ENCODE measurements at regions not wholly inside any gene's neighbourhood (a gene's known extent, or its start where the extent isn't known, plus 50 kb on each side); places are given as distances from the start of the nearest gene placed in this dataset.

DNA sequence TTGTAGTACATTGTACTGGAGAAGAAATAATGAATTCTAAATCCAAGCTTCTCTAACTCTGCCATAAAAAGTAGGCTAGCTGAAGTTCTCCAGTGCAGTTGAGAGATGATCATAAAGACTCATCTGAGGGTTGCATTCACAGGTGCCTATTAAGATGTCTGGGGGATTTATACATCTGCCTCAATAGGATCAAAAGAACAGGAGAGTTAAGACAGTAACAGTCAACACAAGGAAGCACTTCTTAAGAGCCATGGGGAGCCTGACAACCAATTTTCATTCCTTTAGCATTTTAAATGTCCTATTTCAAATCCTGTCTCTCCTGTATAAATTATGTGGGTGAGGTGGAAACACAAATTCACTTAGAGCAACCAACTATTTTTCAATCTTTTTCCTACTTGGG, 432.4 kb upstream of the NWD2 start:
- DNase-seq (ENCODE audit: low spot score): no peak

DNA sequence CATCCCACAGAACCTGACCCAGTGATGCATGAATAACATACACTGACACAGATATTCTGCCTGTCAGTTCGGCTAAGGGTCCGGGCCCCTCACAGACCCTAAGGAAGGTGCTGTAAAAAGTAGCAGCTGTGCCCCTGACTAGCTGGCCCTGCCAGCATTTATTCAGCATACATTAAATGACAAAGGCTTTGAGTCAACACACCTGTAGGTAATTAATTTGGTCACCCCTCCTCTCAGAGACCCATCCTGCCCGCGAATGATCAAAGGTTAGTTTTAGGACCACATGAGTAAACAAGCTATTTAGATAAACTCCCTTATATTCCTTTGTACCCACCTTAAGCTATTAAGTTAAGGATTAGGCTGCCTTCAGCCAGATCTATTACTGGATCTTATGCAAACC, 429.0 kb upstream of the NWD2 start:
- no peak for DNase-seq (ENCODE audit: low spot score)

DNA sequence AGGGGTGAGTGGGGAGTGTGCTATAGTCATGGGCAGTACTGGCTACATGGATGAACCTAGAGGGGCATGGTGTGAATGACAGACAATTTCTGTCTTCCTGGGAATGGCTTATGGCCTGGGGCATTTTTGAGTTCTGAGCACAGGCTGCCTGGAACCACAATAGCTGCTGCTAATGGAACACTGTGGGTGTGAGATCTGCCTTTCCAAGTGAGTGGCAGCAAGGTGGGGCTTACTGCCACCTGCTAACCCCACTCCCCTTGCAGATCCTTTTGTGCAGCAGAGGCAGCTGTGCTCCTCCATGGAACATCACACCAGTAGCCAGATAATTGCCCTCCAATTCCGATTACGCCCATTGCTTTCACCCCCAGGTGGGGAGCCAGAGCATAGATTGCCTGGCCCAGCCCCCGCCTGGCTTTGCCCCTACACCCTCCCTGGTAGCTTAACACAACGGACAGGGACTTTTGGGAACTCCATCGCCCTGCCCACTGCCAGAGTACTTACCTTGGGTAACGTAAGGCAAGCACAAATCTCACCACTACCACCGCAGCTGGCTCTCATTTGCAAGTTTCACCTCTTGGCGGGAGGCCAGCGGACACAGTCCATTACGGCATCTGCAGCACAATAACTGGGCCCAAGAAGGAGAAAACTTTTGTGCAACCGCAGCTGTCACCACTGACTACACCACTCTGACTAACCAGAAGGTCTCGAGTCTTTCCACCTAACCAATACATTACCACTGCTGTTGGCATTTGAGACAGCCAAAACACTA, 421.2 kb upstream of the NWD2 start:
- DNase-seq (ENCODE audit: low spot score): no peak

DNA sequence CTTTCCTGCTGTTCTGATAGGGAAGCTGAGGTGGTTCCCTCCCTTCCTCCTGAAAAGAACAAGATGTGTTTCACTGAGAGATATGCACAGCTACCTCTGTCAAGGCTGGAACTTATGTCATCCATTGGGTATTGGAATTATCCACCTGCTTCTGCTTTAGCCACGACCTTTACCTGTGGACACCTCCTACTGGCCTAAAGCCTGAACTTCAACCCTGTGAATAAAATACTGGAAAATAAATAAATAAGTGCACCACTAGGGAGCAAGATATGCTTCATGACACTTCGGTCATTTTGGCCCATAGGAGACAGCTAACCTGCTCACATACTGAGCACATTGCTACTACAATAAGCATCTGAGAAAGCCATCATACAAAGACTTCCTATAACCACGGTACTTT, 419.9 kb upstream of the NWD2 start:
- DNase-seq (ENCODE audit: low spot score): no peak

DNA sequence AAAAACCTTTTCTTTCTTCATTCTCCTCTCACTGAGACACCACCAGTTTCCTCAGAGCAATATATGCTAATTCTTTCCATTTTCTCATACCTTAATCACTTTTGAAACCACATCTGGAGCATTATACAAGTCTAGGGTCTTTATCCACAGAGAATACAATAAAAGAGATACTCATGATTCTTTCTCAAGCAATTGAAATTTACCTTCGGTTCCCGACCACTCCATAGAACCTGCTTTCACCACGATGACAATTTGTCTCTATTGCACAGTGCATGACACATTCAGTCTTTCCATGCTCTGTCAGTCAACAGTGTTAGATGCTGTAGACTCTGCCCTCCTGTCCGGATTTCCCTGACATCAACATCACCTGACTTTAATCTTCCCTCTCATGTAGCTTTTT, 409.3 kb upstream of the NWD2 start:
- no peak for DNase-seq (ENCODE audit: low spot score)

DNA sequence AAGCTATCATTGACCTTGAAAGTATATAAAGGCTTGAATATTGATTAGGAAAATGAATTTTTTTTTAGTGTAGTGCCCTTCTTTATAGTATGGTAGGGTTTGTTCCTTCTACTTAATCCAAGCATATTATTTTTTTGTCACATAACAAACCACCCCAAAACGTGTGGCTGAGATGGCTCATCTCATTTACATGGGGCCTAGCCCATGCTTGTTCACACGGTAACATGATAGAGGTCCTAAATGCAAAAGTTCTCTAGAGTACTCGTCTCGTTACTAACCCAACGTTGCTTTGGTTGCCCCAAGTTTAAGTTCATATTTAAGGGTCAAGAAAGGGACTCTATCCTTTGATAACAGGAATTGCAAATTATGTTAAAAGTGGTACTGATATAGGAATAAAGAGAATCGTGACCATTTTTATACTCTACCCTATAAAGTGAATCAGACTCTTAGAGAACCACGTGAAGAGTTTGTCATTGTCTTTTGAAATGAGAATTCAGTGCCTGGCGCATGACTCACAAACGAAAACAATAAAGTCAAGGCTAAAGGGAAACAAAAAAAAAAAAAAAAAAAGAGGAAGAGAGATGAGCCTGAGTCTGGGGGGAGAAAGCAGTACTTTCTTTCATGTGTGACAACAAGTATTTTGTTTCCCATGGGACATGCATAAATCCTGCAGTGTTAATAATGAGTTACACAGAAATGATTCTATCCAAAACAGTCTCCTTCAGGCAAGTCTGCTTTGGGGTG, 402.8 kb upstream of the NWD2 start:
- no peak for DNase-seq (ENCODE audit: low spot score)

DNA sequence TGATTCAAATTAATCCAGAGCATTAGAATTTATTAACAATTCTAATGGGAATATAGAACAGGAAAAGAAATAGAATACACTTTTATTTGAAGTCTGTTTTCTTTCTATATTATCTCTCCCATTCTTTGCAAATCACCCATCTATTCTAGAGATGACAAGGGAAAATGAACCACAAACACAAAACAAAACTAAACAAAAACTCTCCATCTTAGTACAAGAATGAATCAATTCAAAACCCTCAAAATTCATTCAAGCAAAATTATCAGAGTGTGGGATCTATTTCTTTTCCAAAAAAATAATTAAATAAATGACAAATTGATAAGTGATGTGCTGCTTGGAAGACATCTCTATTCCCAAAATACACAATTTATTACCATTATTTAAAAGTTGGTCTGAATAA, 400.1 kb upstream of the NWD2 start:
- DNase-seq (ENCODE audit: low spot score): no peak

DNA sequence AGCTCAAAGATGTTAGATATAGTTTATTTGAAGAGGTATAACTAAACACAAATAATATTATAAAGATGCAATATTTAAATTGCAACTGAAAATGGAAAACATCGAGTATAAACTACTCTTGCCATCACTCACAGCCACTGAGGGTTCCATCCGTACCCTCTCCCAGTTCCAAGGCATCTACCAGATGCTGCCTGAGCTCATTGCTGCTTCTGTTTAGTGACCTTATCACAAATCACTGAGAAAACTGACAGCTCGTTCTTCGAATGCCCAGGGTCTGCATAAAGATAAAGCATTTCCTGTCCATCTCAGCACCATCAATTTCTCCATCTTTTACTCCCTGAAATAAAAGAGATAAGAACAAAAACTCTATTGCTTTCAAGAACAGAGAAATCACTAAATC, 391.7 kb upstream of the NWD2 start:
- DNase-seq (ENCODE audit: low spot score): no peak

DNA sequence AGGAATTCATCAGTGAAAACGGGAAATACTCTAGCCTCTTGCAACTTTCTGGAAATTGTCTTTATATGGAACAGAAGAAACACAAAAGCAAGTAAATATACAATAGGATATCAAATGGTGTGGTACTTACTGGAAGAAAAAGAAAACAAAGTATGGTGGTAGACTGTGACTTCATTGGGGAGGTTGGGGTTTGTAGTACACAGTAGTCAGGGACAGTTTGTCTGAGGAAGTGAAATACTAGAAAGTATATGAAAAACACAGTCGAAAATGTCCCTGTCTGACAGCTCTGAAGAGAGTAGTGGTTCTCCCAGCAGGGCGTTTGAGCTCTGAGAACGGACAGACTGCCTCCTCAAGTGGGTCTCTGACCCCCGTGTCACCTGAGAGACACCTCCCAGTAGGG, 390.0 kb upstream of the NWD2 start:
- no peak for DNase-seq (ENCODE audit: low spot score)

DNA sequence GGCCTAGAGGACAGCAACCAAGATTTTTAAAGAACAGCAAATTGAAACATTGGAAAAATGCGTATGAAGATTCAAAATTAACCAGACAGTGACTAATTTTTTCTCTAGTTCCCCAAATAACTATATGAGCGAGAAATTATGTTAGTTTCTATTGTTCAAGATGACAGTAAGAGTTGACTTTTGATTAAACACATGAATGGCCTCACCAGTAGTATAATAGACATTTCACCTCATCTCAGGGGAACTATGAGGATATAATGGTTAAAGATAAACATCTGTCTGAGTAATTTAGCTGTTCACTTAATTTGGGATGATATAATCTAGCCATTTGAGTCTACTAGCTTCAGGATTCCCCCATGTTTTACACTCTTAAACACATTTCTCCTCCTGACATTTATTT, 380.9 kb upstream of the NWD2 start:
- no peak for DNase-seq (ENCODE audit: low spot score)

DNA sequence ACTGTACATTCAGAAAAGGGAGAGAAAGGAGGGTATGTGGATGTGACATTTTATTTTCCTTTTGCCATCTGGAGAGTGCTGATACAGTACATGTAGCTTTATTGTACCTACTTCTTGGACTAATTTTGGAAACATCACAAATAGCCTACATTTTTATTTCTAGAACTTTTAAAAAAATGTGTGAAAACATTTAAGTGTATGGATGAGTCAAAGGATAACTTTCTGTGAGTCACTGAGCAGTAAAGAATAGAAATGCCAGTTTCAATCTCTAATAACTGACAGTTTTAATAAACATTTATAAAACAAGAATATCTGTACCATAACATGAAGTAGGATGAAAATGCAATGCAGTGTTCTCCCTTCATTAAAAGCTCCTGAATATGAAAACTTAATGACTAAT, 374.4 kb upstream of the NWD2 start:
- no peak for DNase-seq (ENCODE audit: low spot score)

DNA sequence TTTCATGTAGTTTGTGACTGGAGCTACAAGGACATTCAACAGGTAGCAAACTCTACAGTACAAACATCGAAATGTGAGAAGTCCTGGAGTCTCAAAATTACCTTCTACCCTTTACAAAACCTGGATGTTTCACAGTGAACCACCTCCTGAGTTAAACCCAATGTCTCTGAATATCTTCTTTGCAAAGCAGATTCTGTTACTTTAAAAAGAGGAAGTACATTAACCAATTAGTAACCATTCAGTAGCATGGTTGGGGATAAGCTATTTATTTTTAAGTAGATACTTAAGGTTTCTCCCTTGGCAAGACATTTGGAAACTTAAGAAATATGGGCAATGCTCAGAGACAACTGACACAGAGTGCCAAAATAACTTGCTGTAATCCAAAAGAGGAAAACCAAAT, 371.9 kb upstream of the NWD2 start:
- DNase-seq (ENCODE audit: low spot score): no peak

DNA sequence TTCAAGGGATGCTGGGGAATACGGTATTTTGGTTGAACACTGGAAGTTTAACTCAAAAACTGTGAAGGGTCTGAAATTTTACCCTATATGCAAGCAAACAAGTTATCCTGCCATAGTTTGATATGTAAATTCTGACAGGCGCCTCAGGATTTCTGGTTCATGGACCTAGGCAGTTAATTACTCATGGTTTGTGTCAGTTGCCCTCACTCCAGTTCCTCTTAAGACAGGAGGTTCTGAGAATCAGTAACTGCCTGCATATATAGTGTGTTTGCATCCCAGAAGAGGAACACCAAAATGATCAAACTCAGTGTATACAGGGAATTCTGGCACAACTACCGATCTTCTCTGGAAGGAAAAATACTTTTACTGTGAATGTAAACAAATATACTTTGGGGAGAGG, 360.4 kb upstream of the NWD2 start:
- DNase-seq (ENCODE audit: low spot score): no peak

DNA sequence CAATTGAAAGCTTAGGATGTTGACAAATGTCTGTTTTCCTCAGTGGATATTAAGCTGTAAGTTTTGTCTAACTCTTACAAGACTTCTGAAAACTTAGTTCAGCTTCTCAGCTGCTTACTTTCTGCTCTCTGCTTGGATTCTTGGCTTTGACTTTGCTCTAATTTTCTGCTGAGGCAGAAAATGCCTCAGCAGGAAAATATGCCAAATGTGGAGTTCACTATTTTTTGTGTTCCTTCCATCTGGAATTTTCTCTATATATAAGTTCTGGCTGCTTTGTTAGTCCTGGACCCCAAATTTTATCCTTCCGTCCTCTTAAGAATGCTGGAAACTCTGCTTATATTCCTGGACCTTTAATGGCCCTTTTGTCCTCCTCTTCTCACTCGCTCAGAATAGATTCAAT, 352.6 kb upstream of the NWD2 start:
- DNase-seq (ENCODE audit: low spot score): no peak

DNA sequence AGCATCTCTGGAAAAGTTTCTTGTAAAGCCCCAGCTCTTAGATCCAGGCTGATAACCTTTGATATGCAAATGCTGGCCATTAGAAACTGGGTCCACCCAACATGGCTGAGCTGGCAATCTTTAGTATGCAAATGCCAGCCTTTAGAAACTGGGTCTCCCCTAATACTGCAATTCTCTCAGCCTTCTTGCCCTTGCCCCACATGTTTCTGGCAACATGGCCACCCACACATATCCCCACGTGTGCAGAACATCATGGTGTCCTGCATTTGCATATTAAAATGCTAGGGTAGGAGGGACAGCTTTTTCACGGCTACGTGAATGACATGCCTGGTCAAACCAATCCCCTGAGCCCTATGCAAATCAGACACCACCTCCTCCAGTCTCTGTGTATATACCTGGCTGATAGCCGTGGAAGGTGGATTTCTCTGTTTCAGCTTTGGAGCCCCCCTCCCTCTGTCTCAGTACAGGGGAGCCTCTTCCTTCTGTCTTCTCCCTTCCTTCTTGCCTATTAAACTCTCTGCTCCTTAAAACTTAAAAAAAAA, 344.0 kb upstream of the NWD2 start:
- no peak for DNase-seq (ENCODE audit: low spot score)

DNA sequence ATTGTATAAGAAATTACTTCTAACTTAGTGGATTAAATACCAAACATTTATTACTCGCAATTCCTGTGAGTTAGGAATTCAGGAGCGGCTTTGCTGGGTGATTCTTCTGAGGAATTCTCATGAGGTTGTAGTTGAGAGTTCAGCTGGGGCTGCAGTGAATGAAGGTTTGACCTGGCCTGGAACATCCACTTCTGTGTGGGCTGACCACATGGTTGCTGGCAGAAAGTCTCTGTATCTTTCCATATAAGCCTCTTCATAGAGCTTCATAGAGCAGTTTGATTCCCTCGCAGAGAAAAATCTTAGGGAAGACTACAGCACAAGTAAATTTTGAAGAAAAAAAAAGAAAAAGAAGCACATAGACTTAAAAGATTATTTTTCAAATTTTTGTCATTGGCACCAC, 339.7 kb upstream of the NWD2 start:
- no peak for DNase-seq (ENCODE audit: low spot score)

DNA sequence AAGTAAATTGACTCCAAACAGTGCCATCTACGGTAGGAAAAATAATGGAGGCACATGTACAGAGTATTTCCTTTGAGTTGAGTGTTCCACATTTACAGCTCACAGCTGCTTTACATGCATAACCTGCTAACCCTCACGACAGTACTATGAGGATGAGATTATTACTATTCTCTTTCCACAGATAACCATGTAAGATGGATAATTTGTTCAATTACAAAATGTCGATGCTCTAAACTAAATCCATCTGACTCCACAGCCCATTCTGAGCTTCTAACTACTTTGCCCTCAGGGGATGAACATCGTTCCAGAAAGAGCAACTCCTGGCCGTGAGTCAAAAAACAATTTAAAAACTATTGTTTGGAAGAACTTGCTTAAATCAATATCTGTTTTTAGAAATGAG, 330.4 kb upstream of the NWD2 start:
- DNase-seq (ENCODE audit: low spot score): no peak

DNA sequence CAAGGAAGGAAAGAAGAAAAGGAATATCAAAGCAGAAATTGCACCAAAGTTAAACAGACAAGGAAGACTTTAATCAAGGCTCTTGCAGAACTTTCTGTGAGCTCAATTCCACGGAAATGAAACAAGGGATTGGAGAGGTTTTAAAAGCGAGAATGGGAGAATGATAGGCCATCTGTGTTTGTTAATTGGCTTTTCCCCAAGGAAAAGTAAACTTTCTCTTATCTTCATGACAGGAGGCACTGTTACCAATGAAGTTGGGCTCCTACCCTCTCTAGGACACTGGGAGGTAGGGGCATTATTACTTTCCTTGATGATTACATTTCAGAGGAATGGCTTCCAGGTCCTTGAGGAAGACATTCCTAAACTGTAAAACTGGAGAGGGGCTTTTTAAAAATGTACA, 328.8 kb upstream of the NWD2 start:
- DNase-seq (ENCODE audit: low spot score): no peak

DNA sequence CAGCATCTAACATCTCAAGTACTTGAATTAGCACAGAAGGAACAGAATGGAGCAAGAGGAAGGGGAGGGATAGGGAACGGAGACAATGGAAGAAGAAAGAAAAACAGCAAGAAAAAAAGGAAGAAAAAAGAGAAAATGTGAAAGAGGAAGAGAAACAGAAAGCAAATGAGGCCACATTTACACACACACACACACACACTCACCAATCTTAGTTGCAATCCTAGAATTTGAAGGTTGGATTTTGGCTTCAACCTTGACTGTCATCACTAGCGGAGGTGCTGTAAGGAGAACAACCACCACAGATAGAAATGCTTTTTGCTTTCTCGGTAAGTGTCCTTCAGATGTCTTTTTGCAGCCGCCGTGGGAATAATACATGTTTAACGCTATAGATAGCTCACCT, 327.1 kb upstream of the NWD2 start:
- no peak for DNase-seq (ENCODE audit: low spot score)

DNA sequence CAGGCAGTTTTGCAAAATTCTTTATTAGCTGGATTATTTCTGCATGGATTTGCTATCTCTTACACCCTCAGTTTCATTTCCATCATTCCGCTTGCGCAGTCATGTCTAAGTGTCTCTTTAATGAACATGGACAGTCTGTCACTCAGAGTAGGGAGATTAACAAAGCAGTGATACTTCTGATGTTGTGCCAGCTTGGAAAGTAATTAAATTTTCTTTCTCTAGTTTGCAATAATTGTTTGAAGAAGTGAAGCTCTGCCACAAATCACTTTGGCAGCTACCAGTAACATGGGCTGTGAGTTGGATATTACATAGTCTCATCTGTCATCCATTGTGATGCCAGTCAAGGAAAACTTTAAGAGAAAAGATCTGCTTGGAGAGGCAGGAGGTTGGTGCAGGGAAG, 324.8 kb upstream of the NWD2 start:
- DNase-seq (ENCODE audit: low spot score): no peak

DNA sequence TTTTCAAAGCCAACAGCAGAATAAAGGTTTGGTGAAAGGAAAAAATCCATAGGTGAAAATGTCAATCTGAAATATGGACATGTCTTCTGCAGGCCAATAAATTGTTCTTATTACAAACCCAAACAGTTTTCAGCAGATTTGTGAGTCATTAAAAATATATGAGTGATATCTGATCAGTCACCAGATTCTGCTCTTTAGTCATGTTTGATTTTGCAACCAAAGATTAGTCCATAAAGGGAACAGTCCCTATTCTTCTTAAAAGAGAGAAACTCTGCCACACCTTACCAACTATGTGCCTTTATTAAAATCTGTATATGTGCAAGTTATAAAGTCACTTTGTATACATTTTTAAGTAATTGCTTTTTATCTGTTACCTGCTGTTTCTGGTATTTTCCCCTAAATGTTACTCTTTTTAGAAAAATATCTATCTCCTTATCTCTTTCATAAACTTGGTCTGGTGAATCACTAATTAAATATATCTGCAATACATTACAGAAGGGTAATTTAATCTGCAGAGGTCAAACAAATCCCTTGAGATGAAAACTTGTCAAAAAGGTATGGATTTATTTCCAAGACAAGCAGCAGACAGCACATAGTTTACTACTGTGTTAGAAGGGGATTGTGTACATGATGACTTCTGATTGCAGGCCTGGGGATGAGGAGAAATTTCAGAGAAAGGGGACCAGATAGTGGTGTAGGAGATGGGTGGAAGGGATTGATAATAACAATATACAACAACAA, 322.9 kb upstream of the NWD2 start:
- DNase-seq (ENCODE audit: low spot score): no peak

DNA sequence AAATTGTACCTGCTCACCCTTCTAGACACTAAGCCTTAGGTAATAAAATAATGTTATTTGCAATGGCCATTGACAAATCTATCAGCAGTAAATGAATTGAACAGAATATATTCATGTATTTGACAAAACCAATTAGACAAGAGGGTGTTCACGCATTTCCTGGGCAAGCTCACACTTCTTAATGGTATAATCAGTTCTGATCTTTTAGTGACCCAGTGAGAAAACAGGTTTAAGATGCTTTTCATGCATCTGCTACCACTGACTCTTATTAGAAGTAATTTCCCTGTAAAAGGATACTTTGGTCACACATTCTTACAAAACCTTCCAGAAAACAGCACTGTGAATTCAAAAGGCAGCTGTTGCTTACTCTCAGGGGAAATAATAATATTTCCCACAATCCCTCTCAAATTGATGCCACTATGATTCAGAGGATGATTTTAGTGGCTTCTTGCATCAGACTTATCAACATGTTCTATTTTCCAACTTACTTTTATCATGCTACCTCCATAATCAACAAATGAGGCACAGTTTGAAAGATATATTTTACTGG, 313.9 kb upstream of the NWD2 start:
- no peak for DNase-seq (ENCODE audit: low spot score)
